HL-60 (cell line): ENCODE measurements at regions not wholly inside any gene's neighbourhood (a gene's known extent, or its start where the extent isn't known, plus 50 kb on each side); places are given as distances from the start of the nearest gene placed in this dataset.

Experiments used
- CTCF ChIP-seq: IDR thresholded peaks from one replicate; pipeline ENCODE4 v1.5.1; 2011; ENCODE audit warnings: low read length, control low read depth, inconsistent platforms; ENCODE audit not compliant: insufficient read depth
- REST ChIP-seq: IDR thresholded peaks from 2 replicates; pipeline ENCODE4 v1.6.1; 2012; ENCODE audit warnings: low read depth; ENCODE audit not compliant: insufficient replicate concordance

GRCh38 chr10:78547397-78547796, 513.7 kb downstream of the RPS24 start:
- TF ChIP-seq CTCF: no peak
- TF ChIP-seq REST: no peak
